ENCODE measurements at regions not wholly inside any gene's neighbourhood (a gene's known extent, or its start where the extent isn't known, plus 50 kb on each side); places are given as distances from the start of the nearest gene placed in this dataset.

DNA sequence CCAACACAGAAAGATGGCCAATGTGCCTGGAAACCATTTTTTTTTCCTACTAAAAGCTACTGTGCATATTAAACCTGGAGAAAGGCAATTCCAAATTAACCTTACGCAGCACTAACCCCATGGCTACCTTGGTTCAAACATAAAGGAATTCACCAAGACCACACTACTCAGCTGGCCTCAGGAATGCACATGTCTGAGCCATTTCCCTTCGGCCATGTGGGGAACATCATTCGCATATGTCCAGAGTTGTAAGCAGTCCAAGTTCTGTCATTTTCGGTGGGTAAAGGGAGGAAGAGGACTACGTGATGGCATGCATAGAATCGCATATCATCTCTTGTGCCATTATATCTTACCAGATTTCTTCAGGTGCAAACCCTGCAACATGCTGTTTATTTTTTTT is 175.4 kb downstream of the NTMT2 start:
- no peak for TF ChIP-seq EZH2 (IDR thresholded peaks at IDR 0.05; ENCODE audit: low read depth, low read length, severe bottlenecking)
- TF ChIP-seq, protein P1, sequence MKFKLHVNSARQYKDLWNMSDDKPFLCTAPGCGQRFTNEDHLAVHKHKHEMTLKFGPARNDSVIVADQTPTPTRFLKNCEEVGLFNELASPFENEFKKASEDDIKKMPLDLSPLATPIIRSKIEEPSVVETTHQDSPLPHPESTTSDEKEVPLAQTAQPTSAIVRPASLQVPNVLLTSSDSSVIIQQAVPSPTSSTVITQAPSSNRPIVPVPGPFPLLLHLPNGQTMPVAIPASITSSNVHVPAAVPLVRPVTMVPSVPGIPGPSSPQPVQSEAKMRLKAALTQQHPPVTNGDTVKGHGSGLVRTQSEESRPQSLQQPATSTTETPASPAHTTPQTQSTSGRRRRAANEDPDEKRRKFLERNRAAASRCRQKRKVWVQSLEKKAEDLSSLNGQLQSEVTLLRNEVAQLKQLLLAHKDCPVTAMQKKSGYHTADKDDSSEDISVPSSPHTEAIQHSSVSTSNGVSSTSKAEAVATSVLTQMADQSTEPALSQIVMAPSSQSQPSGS (IDR thresholded peaks at IDR 0.05; ENCODE audit: low read length): no peak
- no peak for TF ChIP-seq POLR2AphosphoS5 (IDR thresholded peaks at IDR 0.05; ENCODE audit: low read depth, low read length)
- TF ChIP-seq, protein P2, sequence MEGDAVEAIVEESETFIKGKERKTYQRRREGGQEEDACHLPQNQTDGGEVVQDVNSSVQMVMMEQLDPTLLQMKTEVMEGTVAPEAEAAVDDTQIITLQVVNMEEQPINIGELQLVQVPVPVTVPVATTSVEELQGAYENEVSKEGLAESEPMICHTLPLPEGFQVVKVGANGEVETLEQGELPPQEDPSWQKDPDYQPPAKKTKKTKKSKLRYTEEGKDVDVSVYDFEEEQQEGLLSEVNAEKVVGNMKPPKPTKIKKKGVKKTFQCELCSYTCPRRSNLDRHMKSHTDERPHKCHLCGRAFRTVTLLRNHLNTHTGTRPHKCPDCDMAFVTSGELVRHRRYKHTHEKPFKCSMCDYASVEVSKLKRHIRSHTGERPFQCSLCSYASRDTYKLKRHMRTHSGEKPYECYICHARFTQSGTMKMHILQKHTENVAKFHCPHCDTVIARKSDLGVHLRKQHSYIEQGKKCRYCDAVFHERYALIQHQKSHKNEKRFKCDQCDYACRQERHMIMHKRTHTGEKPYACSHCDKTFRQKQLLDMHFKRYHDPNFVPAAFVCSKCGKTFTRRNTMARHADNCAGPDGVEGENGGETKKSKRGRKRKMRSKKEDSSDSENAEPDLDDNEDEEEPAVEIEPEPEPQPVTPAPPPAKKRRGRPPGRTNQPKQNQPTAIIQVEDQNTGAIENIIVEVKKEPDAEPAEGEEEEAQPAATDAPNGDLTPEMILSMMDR (IDR thresholded peaks at IDR 0.05; ENCODE audit: control extremely low read depth in 1 of 3, insufficient read depth in 1 of 3, low read depth in 1 of 3, low read length in 3 of 3): no peak
- TF ChIP-seq RAD21 (IDR thresholded peaks at IDR 0.05 in 1 of 2, conservative IDR thresholded peaks at IDR 0.05 in 1 of 2; ENCODE audit: low read depth in 2 of 2, low read length in 2 of 2): no peak
- no peak for TF ChIP-seq RBBP5 (IDR thresholded peaks at IDR 0.05; ENCODE audit: borderline replicate concordance, low read depth, low read length)
- no peak for TF ChIP-seq BRCA1 (IDR thresholded peaks at IDR 0.05; ENCODE audit: low read depth, low read length)
- TF ChIP-seq YY1 (IDR thresholded peaks at IDR 0.05; ENCODE audit: low read depth, low read length): no peak
- no peak for TF ChIP-seq SRF (IDR thresholded peaks at IDR 0.05; ENCODE audit: low read depth, low read length)
- TF ChIP-seq, protein P3, sequence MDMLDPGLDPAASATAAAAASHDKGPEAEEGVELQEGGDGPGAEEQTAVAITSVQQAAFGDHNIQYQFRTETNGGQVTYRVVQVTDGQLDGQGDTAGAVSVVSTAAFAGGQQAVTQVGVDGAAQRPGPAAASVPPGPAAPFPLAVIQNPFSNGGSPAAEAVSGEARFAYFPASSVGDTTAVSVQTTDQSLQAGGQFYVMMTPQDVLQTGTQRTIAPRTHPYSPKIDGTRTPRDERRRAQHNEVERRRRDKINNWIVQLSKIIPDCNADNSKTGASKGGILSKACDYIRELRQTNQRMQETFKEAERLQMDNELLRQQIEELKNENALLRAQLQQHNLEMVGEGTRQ (IDR thresholded peaks at IDR 0.05; ENCODE audit: low read length): no peak
- no peak for TF ChIP-seq GABPA (IDR thresholded peaks at IDR 0.05; ENCODE audit: borderline replicate concordance, insufficient read depth, low read length)
- TF ChIP-seq TCF12 (IDR thresholded peaks at IDR 0.05; ENCODE audit: low read depth, low read length): no peak
- no peak for TF ChIP-seq EP300 (IDR thresholded peaks at IDR 0.05; ENCODE audit: borderline replicate concordance in 1 of 2, low read depth in 2 of 2, low read length in 2 of 2)
- TF ChIP-seq SIX5 (IDR thresholded peaks at IDR 0.05; ENCODE audit: low read depth, low read length): no peak

Data from H1 (cell line).